Nucleus accumbens (tissue), 56 donors: ENCODE measurements at regions not wholly inside any gene's neighbourhood (a gene's known extent, or its start where the extent isn't known, plus 50 kb on each side); places are given as distances from the start of the nearest gene placed in this dataset.
"Not testable (repeated sequence)": the region's sequence is repeated elsewhere in the genome, so short reads cannot be mapped to it uniquely, and the experiment has no call there.

Experiments
- DNase-seq, 56 donors: peaks; one replicate each; lab custom pipeline; 2025; lab: John Stamatoyannopoulos, UW

DNA sequence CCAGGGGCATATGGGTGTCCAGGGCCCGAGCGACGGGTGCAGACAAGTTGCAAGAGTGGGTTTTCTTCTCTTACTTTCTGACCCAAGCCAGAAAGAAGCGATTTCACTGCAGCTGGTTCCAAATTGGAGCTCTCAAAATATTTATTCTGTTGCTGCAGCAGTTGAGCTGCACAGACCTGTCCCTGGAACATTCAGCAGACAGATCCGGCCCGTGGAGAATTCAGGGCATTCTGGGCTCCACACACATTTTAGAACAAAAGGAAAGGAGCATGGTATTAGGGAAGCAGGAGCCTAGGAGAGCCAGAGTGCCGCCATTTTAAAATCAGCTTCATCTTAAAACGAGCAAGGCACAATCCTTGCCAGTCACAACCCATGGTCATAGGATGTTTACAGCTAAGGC lies 135.3 kb upstream of the TPM1 start:
- no peak for DNase-seq

DNA sequence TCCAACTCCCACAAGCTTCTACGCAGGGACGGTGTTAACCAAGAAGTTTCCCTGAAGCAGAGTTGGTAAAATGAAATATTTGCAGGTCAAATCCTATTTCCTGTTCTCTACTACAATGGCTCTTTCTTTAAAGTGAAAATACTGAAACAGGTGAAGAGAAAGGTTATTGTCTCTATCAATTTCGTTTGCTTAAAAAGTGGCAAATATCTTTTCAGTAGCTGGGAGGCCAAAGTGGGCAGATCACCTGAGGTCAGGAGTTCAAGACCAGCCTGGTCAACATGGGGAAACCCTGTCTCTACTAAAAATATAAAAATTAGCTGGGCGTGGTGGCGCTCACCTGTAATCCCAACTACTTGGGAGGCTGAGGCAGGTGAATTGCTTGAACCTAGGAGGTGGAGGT lies 134.2 kb upstream of the TPM1 start:
- not testable (repeated sequence) for DNase-seq

DNA sequence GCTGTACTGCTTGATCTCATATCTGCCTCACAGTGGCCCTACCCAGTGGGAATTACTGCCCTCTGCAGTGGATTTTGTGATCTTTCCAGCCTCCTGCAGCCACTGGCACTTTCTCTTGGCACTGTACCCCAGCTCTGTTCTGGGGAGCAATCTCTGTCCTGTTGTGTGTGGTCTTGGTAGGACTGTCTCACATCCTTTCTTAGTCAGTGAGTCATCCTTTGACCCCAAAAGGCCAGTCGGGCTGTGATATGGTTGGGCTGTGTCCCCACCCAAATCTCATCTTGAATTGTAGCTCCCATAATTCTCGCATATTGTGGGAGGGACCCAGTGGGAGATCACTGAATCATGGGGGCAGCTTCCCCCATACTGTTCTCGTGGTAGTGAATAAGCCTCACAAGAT lies 133.3 kb upstream of the TPM1 start:
- no peak for DNase-seq

DNA sequence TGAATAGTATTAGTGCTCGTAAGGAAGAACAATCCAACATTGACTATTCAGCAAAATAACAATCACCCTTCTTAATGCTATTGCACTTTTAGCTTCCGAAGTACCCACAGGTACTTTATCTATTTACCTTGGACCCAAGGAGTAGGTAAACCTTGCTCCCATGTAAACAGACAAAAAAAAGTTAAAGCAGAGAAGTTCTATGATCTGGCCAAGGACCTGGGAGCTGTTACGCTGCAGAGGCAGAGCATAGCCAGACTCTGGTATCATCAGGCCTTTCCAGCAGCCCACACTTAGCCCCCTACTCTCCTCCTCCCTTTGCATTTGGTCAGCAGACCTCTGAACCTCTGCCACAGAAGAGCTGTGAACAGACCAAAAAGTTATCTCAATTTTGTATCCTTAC lies 130.3 kb upstream of the TPM1 start:
- no peak for DNase-seq

GRCh38 chr15:62912808-62913207 lies 129.7 kb upstream of the TPM1 start:
- DNase-seq, result no peak

- no peak for DNase-seq
These were observed 129.3 kb upstream of the TPM1 start for GRCh38 chr15:62913246-62913645.

DNA sequence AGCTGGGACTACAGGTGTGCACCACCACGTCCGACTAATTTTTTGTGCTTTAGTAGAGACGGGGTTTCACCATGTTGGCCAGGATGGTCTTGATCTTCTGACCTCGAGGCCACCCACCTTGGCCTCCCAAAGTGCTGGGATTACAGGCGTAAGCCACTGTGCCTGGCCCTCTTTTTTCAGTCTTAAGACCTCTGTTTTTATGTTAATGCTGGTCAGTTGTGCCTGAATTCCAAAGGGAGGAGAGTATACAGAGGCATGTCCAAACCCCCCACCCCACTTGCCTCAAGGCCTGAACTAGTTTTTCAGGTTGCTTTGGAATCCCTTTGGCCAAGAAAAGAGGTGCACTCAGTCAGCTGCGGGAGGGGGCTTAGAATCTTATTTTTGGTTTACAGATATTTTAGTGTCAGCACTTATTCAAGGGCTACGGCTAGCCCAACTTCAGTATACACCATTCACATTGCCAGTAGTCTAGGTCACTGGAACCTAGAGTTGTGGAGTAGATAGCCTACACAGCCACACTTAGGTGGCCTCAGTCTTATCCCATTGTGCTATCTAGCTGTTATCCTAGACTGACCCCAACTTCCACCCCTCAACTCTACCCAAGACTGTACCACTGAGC lies 128.0 kb upstream of the TPM1 start:
- no peak for DNase-seq

DNA sequence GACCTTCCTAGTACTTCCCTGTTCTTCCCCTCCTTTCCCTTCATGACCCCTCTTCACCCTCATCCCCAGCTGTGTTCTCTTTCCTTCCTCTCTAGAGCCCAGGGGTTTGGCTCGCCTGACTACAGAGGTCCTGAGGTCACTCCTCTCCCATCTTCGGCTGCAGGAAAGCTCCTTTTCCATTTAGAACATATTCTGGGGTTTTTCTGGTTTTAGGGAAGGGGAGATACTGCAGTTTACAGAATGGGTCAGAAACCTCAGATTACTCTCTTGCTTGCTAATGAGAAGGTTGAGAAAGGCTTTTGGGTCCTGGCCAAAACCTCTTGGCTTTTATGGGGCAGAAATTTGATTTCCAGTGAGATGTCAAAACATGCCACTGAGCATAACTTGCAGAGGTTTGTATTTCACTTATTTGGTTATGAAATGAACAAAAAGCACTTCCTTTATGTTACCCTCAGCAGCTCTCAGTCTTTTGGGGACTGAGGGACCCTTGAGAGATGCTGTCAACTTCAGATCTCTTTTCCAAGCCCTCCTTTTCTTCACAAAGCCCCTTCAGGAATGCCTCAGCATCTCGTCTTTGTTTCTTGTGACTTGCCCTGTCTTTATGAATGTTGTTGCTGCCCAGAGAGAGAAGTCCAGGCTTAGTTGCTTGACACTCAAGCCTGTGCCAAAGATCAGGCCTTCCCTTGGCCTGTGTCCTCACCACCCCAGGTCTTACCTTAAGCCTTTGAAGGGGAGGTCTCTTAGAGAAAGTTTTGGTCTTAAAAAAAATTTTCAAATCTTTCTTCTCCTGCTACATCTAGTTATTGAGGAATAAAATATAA lies 121.7 kb upstream of the TPM1 start:
- DNase-seq, result no peak

GRCh38 chr15:62922514-62922913 lies 120.0 kb upstream of the TPM1 start:
- no peak for DNase-seq

DNA sequence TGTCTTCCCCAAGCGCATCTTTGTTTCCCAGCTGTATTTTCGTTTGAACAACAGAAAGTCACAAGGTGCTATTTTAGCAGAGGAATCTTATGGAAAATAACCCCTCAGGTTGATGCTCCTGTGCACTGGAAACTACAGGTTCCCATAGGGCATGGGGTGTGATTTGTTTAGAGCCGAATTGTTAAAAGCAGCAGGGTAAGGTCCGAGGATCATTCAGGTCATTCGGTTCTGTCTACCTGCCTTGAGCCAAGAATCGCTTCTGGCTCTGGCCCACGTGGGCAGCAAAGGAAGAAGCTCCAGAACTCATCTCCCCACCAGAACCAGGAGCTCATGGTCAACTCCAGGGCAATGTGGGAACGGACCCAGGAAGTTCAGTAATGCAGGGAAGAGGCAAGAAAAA lies 116.7 kb upstream of the TPM1 start:
- DNase-seq, result no peak

- DNase-seq, result no peak
These were observed 115.4 kb upstream of the TPM1 start for GRCh38 chr15:62927196-62927595.

- DNase-seq, result no peak
These were observed 114.7 kb upstream of the TPM1 start for GRCh38 chr15:62927836-62928235.

DNA sequence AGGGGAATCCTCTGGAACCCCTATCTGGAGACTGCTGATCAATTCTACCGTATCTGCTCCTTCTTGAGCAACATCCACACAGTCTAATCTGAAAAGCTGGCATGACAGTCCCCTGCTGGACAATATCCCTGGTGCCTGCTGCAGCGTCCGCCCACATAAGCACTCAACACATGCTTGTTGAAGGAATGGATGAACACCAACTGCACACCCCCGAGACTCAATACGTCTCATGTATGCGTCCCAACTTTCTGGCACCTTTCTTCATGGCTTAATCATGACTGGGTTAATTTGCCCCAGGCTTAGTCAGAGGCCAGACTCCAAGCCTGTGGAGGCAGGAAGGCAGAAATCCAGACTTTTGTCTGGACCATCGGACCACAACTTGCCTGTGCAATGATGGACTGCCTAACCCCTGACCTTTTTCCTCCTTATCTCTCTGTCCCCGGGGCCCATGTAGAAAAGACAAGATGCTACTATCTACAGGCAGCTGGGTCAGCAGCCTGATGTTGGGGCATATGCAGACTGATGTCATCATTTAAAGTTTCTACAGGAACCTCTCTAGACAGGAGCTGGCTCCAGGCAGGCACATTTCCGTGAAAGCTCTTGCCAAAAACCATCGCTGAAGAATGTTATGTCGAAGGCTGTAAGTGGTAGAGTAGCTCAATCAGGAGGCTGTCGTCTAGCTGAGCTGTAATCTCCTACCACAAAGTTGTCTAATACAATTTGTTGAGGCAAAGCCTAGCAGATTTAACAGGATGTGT lies 114.1 kb upstream of the TPM1 start:
- DNase-seq, result no peak

DNA sequence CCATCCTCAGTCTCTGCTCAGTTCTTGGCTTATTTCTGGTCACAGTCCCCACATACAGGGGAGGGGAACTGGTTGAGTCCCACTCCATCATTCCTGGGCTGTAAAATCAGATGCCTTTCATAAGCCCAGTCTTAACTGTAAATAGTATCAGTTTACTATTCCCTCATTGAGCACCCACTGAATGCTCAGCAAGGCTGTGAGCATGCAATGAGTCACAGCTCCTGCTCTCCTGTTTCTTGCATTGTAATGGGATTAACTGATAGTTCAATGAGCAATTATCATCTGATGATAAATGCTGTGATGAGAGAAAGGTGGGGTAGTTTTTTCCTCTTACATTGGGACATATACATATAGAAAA lies 113.6 kb upstream of the TPM1 start:
- peak in 1 of 56 donors; percentile 18 for DNase-seq

DNA sequence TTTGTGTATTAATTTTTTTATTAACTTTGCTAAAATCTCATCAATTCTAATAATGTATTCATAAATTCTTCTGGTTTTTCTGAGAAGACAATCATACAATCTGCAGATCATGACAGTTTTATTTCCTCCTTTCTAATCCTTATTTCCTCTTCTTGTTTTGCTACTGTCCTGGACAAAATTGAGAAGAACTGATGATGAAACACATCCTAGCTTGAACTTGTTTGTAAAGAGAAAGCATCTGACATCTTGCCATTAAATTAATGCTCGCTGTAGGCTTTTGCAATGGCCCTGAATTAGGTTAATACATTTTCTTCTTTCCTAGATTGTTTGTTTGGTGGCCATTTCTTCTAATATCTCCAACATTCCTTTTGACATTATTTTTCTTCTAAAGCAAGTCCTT lies 110.9 kb upstream of the TPM1 start:
- no peak for DNase-seq

DNA sequence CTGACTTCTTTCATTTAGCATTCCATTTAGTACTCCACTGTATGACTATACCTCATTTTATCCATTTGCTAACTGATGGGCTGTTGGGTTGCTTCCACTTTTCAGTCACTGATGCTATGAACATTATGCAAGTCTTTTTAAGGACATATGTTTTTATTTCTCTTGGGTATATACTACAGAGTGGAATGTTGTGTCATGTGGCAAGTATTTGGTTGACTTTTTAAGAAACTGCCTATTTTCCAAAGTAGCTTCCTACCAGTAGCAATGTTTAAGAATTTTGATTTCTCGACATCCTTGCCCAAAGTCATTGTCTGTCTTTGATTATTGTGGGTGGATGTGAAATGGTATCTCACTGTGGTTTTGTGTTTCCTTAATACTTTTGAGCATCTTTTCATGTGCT lies 110.1 kb upstream of the TPM1 start:
- no peak for DNase-seq

GRCh38 chr15:62933386-62933785 lies 109.2 kb upstream of the TPM1 start:
- no peak for DNase-seq

GRCh38 chr15:62934236-62934971 lies 108.1 kb upstream of the TPM1 start:
- DNase-seq, result no peak

DNA sequence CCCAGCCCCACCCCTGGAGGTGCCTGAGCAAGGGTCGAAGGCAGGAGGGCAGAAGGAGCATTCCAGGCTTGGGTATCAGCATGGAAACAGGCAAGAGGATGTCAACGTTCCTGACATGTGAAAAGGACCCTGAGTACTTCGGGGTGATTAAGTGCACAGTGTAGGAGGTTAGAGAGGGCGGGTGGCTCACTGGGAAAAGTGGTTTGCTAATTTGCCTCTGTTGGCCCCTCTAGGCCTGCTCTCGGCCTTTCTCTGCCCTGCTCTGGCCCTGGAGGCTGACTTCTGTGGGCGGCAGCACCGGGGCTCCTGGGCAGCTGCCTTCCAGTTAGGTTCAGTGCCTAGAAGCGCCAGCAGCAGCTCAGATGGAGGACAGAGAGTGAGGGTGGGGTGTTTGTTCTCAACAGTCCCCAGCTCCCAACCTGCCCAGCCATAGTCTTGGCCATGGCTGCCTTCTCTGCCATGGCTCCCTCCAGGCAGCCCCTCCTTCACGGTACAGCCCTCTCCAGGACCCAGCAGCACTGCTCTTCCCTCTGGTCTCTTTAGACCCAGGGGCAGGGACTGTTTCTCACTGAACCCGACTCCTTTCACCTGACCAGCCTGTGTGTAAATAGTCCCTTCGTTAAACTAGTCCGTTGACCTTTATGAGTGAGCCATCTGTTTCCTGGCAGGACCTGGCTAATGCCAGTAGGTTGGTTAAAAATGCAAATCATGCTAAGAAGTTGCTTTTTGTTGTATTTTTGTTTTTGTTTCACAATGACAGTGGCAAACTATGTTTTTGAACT lies 107.1 kb upstream of the TPM1 start:
- no peak for DNase-seq

DNA sequence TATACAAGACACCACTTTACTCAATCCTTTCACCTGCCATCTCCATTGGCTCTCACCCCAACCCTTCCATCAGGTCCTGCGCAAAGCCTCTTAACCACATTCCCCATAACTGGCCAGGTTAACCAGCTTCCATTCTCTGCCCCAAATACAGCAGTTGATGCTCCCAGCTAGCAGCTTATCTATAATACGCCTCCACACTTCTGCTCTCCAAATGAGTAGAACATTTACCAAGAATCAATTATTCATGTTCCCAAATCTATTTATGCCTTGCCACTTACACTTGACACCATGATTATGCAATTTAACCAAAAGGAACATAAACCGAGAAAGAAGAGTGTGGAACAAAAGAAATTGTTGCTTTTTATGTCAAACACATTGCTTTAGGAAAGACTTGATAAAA lies 103.7 kb upstream of the TPM1 start:
- DNase-seq, result peak in 1 of 56 donors; percentile 6
